K562 (cell line): ENCODE measurements at regions not wholly inside any gene's neighbourhood (a gene's known extent, or its start where the extent isn't known, plus 50 kb on each side); places are given as distances from the start of the nearest gene placed in this dataset.

Experiments
- EP300 ChIP-seq: IDR thresholded peaks from 2 replicates; pipeline ENCODE4 v1.6.1; 2012; ENCODE audit warnings: low read length, improper control_type of control experiment
- FOXK2 ChIP-seq, 2 experiments: fragments of 450-650 bp; IDR thresholded peaks in 1 of 2; conservative IDR thresholded peaks in 1 of 2; 2 replicates each; pipeline ENCODE4 v1.6.1; 2016; ENCODE audit warnings: low read depth in 2 of 2, mild to moderate bottlenecking in 1 of 2
- POLR2A ChIP-seq: fragments of 450-650 bp; conservative IDR thresholded peaks from 2 replicates; pipeline ENCODE4 v1.6.1; 2016
- TF ChIP-seq, protein P1 (sequence below): sonication (generic); formaldehyde crosslinking; IDR thresholded peaks from 2 replicates; pipeline ENCODE4 v1.8.1; 2022; ENCODE audit warnings: missing genetic modification reagents
- TF ChIP-seq, protein P2 (sequence below): sonication (generic); formaldehyde crosslinking; IDR thresholded peaks from 2 replicates; pipeline ENCODE4 v1.8.1; 2023; ENCODE audit warnings: missing genetic modification reagents, mild to moderate bottlenecking, borderline replicate concordance

DNA sequence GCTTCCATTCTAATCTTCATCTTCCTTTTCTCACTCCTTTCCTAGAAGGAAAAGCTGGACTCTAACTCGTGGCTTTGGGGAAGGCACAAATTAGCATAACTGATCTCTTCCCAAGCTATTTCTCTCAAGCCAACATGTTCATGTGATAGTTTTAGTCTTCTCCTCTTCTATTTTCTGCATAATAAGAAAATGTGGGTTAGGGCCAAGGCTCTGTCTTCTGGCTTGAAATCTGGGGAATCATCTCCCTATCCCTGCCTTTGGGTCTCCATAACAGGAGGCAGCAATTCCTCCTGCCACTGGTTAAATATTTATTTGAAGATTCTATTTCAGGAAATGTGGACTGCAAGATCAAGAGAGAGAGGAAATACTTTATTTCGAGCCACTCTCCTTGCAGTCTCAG is 1669.6 kb downstream of the MAT2B start:
- TF ChIP-seq EP300 (no peak), FOXK2 (conservative IDR thresholded peaks at IDR 0.05 in 1 of 2, IDR thresholded peaks at IDR 0.05 in 1 of 2; ENCODE audit: low read depth in 2 of 2) (no peak), POLR2A (no peak)
- TF ChIP-seq, protein P1, sequence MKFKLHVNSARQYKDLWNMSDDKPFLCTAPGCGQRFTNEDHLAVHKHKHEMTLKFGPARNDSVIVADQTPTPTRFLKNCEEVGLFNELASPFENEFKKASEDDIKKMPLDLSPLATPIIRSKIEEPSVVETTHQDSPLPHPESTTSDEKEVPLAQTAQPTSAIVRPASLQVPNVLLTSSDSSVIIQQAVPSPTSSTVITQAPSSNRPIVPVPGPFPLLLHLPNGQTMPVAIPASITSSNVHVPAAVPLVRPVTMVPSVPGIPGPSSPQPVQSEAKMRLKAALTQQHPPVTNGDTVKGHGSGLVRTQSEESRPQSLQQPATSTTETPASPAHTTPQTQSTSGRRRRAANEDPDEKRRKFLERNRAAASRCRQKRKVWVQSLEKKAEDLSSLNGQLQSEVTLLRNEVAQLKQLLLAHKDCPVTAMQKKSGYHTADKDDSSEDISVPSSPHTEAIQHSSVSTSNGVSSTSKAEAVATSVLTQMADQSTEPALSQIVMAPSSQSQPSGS (CRISPR knock-in tag) = no peak
- TF ChIP-seq, protein P2, sequence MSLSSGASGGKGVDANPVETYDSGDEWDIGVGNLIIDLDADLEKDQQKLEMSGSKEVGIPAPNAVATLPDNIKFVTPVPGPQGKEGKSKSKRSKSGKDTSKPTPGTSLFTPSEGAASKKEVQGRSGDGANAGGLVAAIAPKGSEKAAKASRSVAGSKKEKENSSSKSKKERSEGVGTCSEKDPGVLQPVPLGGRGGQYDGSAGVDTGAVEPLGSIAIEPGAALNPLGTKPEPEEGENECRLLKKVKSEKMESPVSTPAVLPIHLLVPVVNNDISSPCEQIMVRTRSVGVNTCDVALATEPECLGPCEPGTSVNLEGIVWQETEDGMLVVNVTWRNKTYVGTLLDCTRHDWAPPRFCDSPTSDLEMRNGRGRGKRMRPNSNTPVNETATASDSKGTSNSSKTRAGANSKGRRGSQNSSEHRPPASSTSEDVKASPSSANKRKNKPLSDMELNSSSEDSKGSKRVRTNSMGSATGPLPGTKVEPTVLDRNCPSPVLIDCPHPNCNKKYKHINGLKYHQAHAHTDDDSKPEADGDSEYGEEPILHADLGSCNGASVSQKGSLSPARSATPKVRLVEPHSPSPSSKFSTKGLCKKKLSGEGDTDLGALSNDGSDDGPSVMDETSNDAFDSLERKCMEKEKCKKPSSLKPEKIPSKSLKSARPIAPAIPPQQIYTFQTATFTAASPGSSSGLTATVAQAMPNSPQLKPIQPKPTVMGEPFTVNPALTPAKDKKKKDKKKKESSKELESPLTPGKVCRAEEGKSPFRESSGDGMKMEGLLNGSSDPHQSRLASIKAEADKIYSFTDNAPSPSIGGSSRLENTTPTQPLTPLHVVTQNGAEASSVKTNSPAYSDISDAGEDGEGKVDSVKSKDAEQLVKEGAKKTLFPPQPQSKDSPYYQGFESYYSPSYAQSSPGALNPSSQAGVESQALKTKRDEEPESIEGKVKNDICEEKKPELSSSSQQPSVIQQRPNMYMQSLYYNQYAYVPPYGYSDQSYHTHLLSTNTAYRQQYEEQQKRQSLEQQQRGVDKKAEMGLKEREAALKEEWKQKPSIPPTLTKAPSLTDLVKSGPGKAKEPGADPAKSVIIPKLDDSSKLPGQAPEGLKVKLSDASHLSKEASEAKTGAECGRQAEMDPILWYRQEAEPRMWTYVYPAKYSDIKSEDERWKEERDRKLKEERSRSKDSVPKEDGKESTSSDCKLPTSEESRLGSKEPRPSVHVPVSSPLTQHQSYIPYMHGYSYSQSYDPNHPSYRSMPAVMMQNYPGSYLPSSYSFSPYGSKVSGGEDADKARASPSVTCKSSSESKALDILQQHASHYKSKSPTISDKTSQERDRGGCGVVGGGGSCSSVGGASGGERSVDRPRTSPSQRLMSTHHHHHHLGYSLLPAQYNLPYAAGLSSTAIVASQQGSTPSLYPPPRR (CRISPR knock-in tag) = no peak
